Sigmoid colon (tissue), 6 donors: ENCODE measurements at regions not wholly inside any gene's neighbourhood (a gene's known extent, or its start where the extent isn't known, plus 50 kb on each side); places are given as distances from the start of the nearest gene placed in this dataset.

Source experiments
- DNase-seq: peaks from one replicate; pipeline ENCODE4 v3.0.0-alpha.2; 2019
- H3K27ac ChIP-seq, 4 donors: fragments of 200-600 bp; sonication (generic); one replicate each; pipeline ENCODE4 v1.5.1; 2016 to 2019; ENCODE audit warnings: mild to moderate bottlenecking in 1 of 4
- H3K27me3 ChIP-seq, 3 donors: fragments of 200-600 bp; sonication (generic); one replicate each; pipeline ENCODE4 v1.5.1; 2019; ENCODE audit warnings: mild to moderate bottlenecking in 1 of 3
- H3K36me3 ChIP-seq, 4 donors: fragments of 200-600 bp; sonication (generic); one replicate each; pipeline ENCODE4 v1.5.1; 2016 to 2019
- H3K4me1 ChIP-seq, 4 donors: fragments of 200-600 bp; sonication (generic); one replicate each; pipeline ENCODE4 v1.5.1; 2017 to 2019
- H3K4me3 ChIP-seq, 4 donors: fragments of 200-600 bp; sonication (generic); one replicate each; pipeline ENCODE4 v1.5.1; 2017 to 2019; ENCODE audit warnings: mild to moderate bottlenecking in 2 of 4, moderate library complexity in 1 of 4
- H3K9me3 ChIP-seq, 4 donors: fragments of 200-600 bp in 3 of 4; sonication (generic) in 3 of 4; one replicate each; pipeline versions ENCODE4 v1.5.1 to v1.6.1; 2013 to 2019
- EP300 ChIP-seq, 4 donors: sonication (generic); formaldehyde crosslinking; IDR thresholded peaks; one replicate each; pipeline ENCODE4 v1.6.1; 2017; ENCODE audit warnings: antibody characterized with exemption in 4 of 4
- POLR2A ChIP-seq, 2 donors: fragments of 450-650 bp; IDR thresholded peaks; one replicate each; pipeline ENCODE4 v1.6.1; 2016; ENCODE audit warnings: antibody characterized with exemption in 2 of 2, mild to moderate bottlenecking in 2 of 2, moderate library complexity in 2 of 2
- POLR2AphosphoS5 ChIP-seq, 4 donors: sonication (generic); formaldehyde crosslinking; IDR thresholded peaks; one replicate each; pipeline ENCODE4 v1.6.1; 2017; ENCODE audit warnings: antibody characterized with exemption in 4 of 4
- WGBS, 2 donors: extraction: QIAGEN DNeasy Blood & Tissue Kit; methylation state at CpG; one replicate each; pipeline ENCODE4 v1.1.7; 2013; 5-methylcytosine and 5-hydroxymethylcytosine counted together
- intact Hi-C: fragments of 100-400 bp; cut with DNase I; formaldehyde crosslinking; loops from one replicate; pipeline ENCODE4 v1.15.1; 2023
- TF ChIP-seq, protein P1 (sequence below), 4 experiments: fragments of 450-650 bp in 3 of 4; fragments of 200-600 bp in 1 of 4; IDR thresholded peaks; one replicate each; pipeline ENCODE4 v1.5.1; 2016 to 2019; ENCODE audit warnings: antibody characterized with exemption in 4 of 4, mild to moderate bottlenecking in 3 of 4, moderate library complexity in 2 of 4
- donor health status: healthy with polysubstance abuse.
- donor health status: healthy.

GRCh38 chr15:81948222-81948621 is 97.6 kb downstream of the MEX3B start:
- intact Hi-C loops = no loop called here
- TF ChIP-seq EP300 (IDR thresholded peaks at IDR 0.05) (no peak), POLR2AphosphoS5 (IDR thresholded peaks at IDR 0.05) (no peak), POLR2A (IDR thresholded peaks at IDR 0.05) (no peak)
- TF ChIP-seq, protein P1, sequence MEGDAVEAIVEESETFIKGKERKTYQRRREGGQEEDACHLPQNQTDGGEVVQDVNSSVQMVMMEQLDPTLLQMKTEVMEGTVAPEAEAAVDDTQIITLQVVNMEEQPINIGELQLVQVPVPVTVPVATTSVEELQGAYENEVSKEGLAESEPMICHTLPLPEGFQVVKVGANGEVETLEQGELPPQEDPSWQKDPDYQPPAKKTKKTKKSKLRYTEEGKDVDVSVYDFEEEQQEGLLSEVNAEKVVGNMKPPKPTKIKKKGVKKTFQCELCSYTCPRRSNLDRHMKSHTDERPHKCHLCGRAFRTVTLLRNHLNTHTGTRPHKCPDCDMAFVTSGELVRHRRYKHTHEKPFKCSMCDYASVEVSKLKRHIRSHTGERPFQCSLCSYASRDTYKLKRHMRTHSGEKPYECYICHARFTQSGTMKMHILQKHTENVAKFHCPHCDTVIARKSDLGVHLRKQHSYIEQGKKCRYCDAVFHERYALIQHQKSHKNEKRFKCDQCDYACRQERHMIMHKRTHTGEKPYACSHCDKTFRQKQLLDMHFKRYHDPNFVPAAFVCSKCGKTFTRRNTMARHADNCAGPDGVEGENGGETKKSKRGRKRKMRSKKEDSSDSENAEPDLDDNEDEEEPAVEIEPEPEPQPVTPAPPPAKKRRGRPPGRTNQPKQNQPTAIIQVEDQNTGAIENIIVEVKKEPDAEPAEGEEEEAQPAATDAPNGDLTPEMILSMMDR (IDR thresholded peaks at IDR 0.05) = no peak
- Histone ChIP-seq H3K9me3 (peaks cover 0 to 3% (median 0%) of the 10 kb centered on the region in 4 donors), H3K4me1 (peaks cover 0 to 11% (median 3%) of the 10 kb centered on the region in 4 donors), H3K36me3 (no peaks in the 10 kb centered on the region), H3K4me3 (no peak overlapping the region), H3K27ac (no peak overlapping the region), H3K27me3 (no peaks in the 10 kb centered on the region)
- 86 to 90% methylated on average over 8 of the region's 8 CpGs for WGBS, 2 donors
- DNase-seq = no peak

DNA sequence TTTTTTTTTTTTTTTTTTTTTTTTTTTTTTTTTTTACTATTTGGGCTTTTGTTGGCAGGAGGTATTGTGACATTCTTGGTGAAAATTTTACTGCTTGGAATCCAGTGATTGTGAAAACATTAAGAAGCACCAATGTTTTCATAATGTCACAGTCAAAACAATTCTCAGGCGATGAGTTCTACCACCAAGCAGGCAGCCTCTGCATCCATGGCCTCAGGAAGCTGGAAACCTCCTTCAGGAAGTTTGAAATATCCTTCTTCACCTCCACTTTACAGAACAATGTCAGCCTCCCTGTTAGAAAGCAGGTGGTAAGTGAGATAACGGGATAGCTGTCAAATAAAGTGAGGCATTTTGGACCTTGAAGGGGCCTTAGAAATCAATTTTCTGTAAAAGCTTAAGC is 98.3 kb downstream of the MEX3B start:
- Histone ChIP-seq H3K4me1 (peaks cover 0 to 11% (median 3%) of the 10 kb centered on the region in 4 donors), H3K27ac (no peak overlapping the region), H3K36me3 (no peaks in the 10 kb centered on the region), H3K9me3 (peaks cover 0 to 3% (median 0%) of the 10 kb centered on the region in 4 donors), H3K4me3 (no peak overlapping the region), H3K27me3 (no peaks in the 10 kb centered on the region)
- 74 to 82% methylated on average over 2 of the region's 2 CpGs for WGBS, 2 donors
- no peak for DNase-seq
- intact Hi-C loops = no loop called here
- TF ChIP-seq POLR2A (IDR thresholded peaks at IDR 0.05) = no peak
- TF ChIP-seq, protein P1 (IDR thresholded peaks at IDR 0.05) = no peak
- no peak for TF ChIP-seq POLR2AphosphoS5 (IDR thresholded peaks at IDR 0.05)
- TF ChIP-seq EP300 (IDR thresholded peaks at IDR 0.05) = no peak

- no peak for DNase-seq
- H3K27me3 ChIP-seq = no peaks in the 10 kb centered on the region
- H3K27ac ChIP-seq = no peak overlapping the region
- no peaks in the 10 kb centered on the region for H3K4me1 ChIP-seq
- H3K9me3 ChIP-seq = peaks cover 0 to 3% (median 0%) of the 10 kb centered on the region in 4 donors
- intact Hi-C loops = no loop called here
- TF ChIP-seq EP300 (IDR thresholded peaks at IDR 0.05) = no peak
- no peak for TF ChIP-seq POLR2AphosphoS5 (IDR thresholded peaks at IDR 0.05)
- WGBS, 2 donors = 70 to 76% methylated on average over 6 of the region's 6 CpGs
- no peaks in the 10 kb centered on the region for H3K36me3 ChIP-seq
- no peak overlapping the region for H3K4me3 ChIP-seq
These were observed 100.7 kb downstream of the MEX3B start for GRCh38 chr15:81945014-81945615.

- no peak for DNase-seq
- WGBS, 2 donors = 70 to 79% methylated on average over 3 of the region's 3 CpGs
- Histone ChIP-seq H3K9me3 (peaks cover 0 to 4% (median 3%) of the 10 kb centered on the region in 4 donors), H3K4me3 (no peak overlapping the region), H3K4me1 (no peaks in the 10 kb centered on the region), H3K36me3 (no peaks in the 10 kb centered on the region), H3K27me3 (no peaks in the 10 kb centered on the region), H3K27ac (no peak overlapping the region)
- intact Hi-C loops = loop anchor here (5.0 kb wide), 1 partner anchor 460 kb away; no protein-coding TSS in a partner anchor
- no peak for TF ChIP-seq POLR2AphosphoS5 (IDR thresholded peaks at IDR 0.05)
- TF ChIP-seq, protein P1 (IDR thresholded peaks at IDR 0.05) = no peak
- no peak for TF ChIP-seq EP300 (IDR thresholded peaks at IDR 0.05)
- no peak for TF ChIP-seq POLR2A (IDR thresholded peaks at IDR 0.05)
These were observed 103.1 kb downstream of the MEX3B start for GRCh38 chr15:81942655-81943195.

DNA sequence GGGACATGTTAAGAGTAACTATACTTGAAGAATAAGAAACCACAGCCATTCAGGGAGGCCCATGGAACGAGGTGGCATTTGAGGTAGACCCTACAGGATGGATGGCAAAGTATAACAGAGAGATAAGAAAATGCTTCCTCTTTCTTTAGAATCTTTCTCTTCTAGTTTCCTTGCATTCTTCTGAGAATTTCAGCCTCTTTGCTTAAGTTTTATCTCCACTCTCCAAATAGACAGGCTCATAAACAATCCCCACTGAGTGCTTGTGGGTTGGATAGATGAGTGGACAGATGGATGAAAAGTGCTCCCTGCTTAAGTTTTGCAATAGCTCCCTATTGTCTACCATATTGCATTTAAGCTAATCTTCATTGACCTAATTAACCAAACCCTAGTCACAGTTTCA is 103.7 kb downstream of the MEX3B start:
- intact Hi-C loops = loop anchor here (5.0 kb wide), 1 partner anchor 460 kb away; no protein-coding TSS in a partner anchor
- Histone ChIP-seq H3K4me3 (no peak overlapping the region), H3K4me1 (no peaks in the 10 kb centered on the region), H3K9me3 (peaks cover 0 to 4% (median 3%) of the 10 kb centered on the region in 4 donors), H3K36me3 (no peaks in the 10 kb centered on the region), H3K27me3 (no peaks in the 10 kb centered on the region), H3K27ac (no peak overlapping the region)
- 28 to 59% methylated on average over 1 of the region's 1 CpG for WGBS, 2 donors
- TF ChIP-seq POLR2AphosphoS5 (IDR thresholded peaks at IDR 0.05) = no peak
- no peak for TF ChIP-seq EP300 (IDR thresholded peaks at IDR 0.05)
- TF ChIP-seq, protein P1 (IDR thresholded peaks at IDR 0.05) = no peak
- no peak for TF ChIP-seq POLR2A (IDR thresholded peaks at IDR 0.05)
- no peak for DNase-seq
